NT2/D1 (cell line): ENCODE measurements at regions not wholly inside any gene's neighbourhood (a gene's known extent, or its start where the extent isn't known, plus 50 kb on each side); places are given as distances from the start of the nearest gene placed in this dataset.

Source experiments
- YY1 ChIP-seq: IDR thresholded peaks from 2 replicates; pipeline ENCODE4 v1.6.1; 2011; ENCODE audit not compliant: insufficient read length, insufficient read depth
- ZNF274 ChIP-seq: IDR thresholded peaks from 2 replicates; pipeline ENCODE4 v1.6.1; 2011; ENCODE audit warnings: mild to moderate bottlenecking, low read depth, low read length

DNA sequence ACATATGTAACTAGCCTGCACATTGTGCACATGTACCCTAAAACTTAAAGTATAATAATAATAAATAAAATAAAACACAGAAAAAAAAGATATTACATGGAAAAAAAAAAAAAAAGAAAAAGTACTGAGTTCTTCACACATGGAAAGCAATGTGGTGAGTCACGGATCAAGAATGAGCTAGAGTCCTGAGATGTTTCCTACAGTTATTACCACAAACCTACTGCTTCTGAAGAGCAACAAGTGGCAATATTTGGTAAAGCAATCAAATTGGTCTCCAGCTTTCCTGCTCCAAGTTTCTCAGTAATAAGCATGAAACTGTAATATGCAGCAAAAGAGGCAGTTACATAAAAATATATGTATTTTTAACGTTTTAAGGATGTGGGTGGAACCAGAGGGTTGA is 223.3 kb upstream of the SALL1 start:
- no peak for TF ChIP-seq ZNF274
- TF ChIP-seq YY1, result no peak
